ENCODE measurements at regions not wholly inside any gene's neighbourhood (a gene's known extent, or its start where the extent isn't known, plus 50 kb on each side); places are given as distances from the start of the nearest gene placed in this dataset.

DNA sequence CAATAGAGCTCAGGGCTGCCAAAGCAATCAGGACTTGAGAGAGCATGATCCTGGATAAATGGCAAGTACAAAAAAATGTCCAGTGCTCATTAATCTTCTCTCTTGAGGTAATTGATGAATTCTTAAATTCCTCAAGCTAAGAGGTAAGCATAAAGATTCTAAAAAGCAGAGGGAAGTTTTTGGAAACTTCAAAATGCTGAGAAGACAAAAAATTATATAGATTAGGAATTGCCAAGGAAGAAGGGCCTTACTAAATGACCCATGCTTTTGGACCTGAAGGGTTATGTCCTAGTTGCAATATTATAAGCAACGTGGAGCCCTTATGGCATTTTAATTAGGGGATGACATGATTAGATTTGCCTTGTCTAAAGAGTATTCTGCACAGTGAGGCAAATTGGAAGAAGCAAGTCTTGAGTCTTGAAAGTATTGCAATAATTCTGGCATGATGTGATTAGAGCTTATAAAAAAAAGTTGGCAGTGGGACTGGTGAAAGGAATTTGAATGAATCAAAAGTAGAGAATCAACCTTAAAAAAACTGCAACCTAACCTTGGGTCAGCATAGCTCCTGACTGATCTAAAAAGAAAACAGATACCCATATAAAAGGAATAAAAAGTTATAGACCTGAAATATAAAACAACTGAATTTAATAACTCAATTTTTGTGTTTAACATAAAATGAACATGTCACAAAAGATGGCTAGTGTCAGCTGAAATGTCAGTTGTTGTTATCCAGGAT lies 323.8 kb upstream of the ARRDC3 start:
- BruUV-seq (replicated peaks): no TSS peak
- Histone ChIP-seq H3K4me3 (replicated peaks in 1 of 3; ENCODE audit: insufficient read depth in 1 of 3, low read depth in 1 of 3, low read length in 3 of 3) (no peak overlapping the region), H3K4me1 (ENCODE audit: control insufficient read depth, extremely low read depth, insufficient read depth, low read length) (no peaks in the 10 kb centered on the region), H3K9me1 (replicated peaks; ENCODE audit: control insufficient read depth, extremely low read depth, insufficient read depth, low read length) (no peaks in the 10 kb centered on the region), H3K27ac (ENCODE audit: insufficient read depth, low read depth, low read length) (no peak overlapping the region), H3K79me2 (ENCODE audit: control insufficient read depth, insufficient read depth, low read length) (no peaks in the 10 kb centered on the region), H2AFZ (ENCODE audit: low read depth, low read length) (no peak overlapping the region), H4K20me1 (replicated peaks; ENCODE audit: control insufficient read depth, extremely low read depth, insufficient read depth, low read length) (no peaks in the 10 kb centered on the region), H3K9me3 (replicated peaks; ENCODE audit: control insufficient read depth, insufficient read depth, low read length) (no peaks in the 10 kb centered on the region), H3K27me3 (ENCODE audit: control insufficient read depth in 2 of 2, insufficient read depth in 2 of 2, low read length in 2 of 2) (no peaks in the 10 kb centered on the region), H3K4me2 (ENCODE audit: insufficient read depth, low read length) (no peak overlapping the region), H3K36me3 (ENCODE audit: control insufficient read depth in 2 of 2, extremely low read depth in 1 of 2, insufficient read depth in 2 of 2, low read length in 2 of 2) (no peaks in the 10 kb centered on the region), H3K9ac (replicated peaks; ENCODE audit: extremely low read depth, insufficient read depth, low read length) (no peak overlapping the region)
- DNase-seq (ENCODE audit: low read depth, low spot score) (no peak), FAIRE-seq (no peak)
- dilution Hi-C loops (cut with MboI; ENCODE audit: extremely low pct_ligation_motif_present, low sequenced_read_pairs): no loop called here
- intact Hi-C loops (cut with micrococcal nuclease): no loop called here
- ChIA-PET POLR2A (no interaction called here), CTCF (no interaction called here)
- TF ChIP-seq, protein P1, sequence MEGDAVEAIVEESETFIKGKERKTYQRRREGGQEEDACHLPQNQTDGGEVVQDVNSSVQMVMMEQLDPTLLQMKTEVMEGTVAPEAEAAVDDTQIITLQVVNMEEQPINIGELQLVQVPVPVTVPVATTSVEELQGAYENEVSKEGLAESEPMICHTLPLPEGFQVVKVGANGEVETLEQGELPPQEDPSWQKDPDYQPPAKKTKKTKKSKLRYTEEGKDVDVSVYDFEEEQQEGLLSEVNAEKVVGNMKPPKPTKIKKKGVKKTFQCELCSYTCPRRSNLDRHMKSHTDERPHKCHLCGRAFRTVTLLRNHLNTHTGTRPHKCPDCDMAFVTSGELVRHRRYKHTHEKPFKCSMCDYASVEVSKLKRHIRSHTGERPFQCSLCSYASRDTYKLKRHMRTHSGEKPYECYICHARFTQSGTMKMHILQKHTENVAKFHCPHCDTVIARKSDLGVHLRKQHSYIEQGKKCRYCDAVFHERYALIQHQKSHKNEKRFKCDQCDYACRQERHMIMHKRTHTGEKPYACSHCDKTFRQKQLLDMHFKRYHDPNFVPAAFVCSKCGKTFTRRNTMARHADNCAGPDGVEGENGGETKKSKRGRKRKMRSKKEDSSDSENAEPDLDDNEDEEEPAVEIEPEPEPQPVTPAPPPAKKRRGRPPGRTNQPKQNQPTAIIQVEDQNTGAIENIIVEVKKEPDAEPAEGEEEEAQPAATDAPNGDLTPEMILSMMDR (IDR thresholded peaks at IDR 0.05; ENCODE audit: extremely low read depth in 1 of 2, insufficient read depth in 1 of 2, low read depth in 1 of 2, low read length in 2 of 2): no peak
- TF ChIP-seq EZH2 (IDR thresholded peaks at IDR 0.05; ENCODE audit: borderline replicate concordance, low read depth, low read length, severe bottlenecking) (no peak), POLR2AphosphoS5 (IDR thresholded peaks at IDR 0.05; ENCODE audit: insufficient read depth, low read depth, low read length) (no peak), GATA2 (IDR thresholded peaks at IDR 0.05; ENCODE audit: insufficient read depth, insufficient read length, low read depth, low read length) (no peak), JUN (IDR thresholded peaks at IDR 0.05; ENCODE audit: borderline replicate concordance, insufficient read depth, insufficient read length, low read depth) (no peak), FOS (IDR thresholded peaks at IDR 0.05; ENCODE audit: borderline replicate concordance, insufficient read depth, low read length) (no peak), POLR2A (IDR thresholded peaks at IDR 0.05; ENCODE audit: low read depth, low read length) (no peak), MYC (IDR thresholded peaks at IDR 0.05; ENCODE audit: low read depth, low read length) (no peak)
- TF ChIP-seq, protein P2, sequence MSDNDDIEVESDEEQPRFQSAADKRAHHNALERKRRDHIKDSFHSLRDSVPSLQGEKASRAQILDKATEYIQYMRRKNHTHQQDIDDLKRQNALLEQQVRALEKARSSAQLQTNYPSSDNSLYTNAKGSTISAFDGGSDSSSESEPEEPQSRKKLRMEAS (IDR thresholded peaks at IDR 0.05; ENCODE audit: insufficient read depth, insufficient read length): no peak

Data from endothelial cell of umbilical vein (primary cell).